ENCODE measurements at regions not wholly inside any gene's neighbourhood (a gene's known extent, or its start where the extent isn't known, plus 50 kb on each side); places are given as distances from the start of the nearest gene placed in this dataset.

DNA sequence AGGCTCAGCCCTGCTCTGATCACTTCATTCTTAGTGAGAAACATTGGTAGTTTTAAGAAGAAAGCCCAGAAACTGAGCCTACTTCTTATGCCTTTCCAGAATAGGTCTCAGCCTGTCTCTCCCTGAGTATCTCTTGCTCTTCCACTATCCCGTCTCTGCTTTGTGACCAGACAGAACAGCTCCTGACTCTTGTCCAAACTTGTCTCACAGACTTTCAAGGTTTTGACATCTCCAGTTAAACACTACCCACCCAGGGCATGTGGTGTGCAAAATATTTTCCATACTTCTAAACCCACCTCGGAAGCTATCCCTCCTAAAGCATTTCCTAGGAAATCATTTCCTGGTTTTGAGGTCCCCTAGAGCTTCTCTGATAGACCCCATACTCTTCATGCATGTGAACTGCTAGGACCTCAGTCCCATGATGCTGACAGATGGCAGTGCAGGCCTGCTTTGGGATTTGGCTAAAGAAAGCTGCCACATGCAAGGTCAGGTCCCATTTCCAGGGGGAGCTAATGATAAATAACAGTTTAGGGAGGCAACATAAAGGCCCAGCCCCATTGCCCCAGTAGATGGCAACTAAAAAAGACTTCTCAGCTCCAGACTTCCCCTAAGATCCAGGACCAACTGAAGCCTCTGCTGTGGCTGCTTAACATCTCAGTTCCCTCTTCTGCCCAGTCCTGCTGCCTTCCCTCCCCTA is 211.5 kb downstream of the MED10 start:
- Histone ChIP-seq H3K4me2 (ENCODE audit: insufficient read depth, low read length) (no peak overlapping the region), H3K27me3 (ENCODE audit: insufficient read depth, low read length, poor library complexity) (no peaks in the 10 kb centered on the region), H2AFZ (ENCODE audit: low read depth, low read length) (no peak overlapping the region), H3K4me1 (ENCODE audit: insufficient read depth, low read length) (no peaks in the 10 kb centered on the region), H3K79me2 (ENCODE audit: insufficient read depth, low read length) (no peaks in the 10 kb centered on the region), H3K36me3 (ENCODE audit: insufficient read depth, low read length) (no peaks in the 10 kb centered on the region), H4K20me1 (ENCODE audit: insufficient read depth, low read length) (no peaks in the 10 kb centered on the region), H3K9me3 (ENCODE audit: insufficient read depth, low read length, severe bottlenecking) (no peaks in the 10 kb centered on the region), H3K27ac (ENCODE audit: low read length) (no peak overlapping the region), H3K4me3 (ENCODE audit: low read depth in 1 of 2, low read length in 2 of 2) (no peak overlapping the region), H3K9ac (ENCODE audit: low read depth, low read length) (no peak overlapping the region)
- DNase-seq (no peak), ATAC-seq (ENCODE audit: insufficient read depth, low read depth) (no peak)
- TF ChIP-seq EZH2 (IDR thresholded peaks at IDR 0.05; ENCODE audit: borderline replicate concordance, low read depth, low read length, severe bottlenecking), result no peak
- TF ChIP-seq, protein P1, sequence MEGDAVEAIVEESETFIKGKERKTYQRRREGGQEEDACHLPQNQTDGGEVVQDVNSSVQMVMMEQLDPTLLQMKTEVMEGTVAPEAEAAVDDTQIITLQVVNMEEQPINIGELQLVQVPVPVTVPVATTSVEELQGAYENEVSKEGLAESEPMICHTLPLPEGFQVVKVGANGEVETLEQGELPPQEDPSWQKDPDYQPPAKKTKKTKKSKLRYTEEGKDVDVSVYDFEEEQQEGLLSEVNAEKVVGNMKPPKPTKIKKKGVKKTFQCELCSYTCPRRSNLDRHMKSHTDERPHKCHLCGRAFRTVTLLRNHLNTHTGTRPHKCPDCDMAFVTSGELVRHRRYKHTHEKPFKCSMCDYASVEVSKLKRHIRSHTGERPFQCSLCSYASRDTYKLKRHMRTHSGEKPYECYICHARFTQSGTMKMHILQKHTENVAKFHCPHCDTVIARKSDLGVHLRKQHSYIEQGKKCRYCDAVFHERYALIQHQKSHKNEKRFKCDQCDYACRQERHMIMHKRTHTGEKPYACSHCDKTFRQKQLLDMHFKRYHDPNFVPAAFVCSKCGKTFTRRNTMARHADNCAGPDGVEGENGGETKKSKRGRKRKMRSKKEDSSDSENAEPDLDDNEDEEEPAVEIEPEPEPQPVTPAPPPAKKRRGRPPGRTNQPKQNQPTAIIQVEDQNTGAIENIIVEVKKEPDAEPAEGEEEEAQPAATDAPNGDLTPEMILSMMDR (IDR thresholded peaks at IDR 0.05; ENCODE audit: borderline replicate concordance, extremely low read depth, low read length, poor library complexity, severe bottlenecking), result no peak

DNA sequence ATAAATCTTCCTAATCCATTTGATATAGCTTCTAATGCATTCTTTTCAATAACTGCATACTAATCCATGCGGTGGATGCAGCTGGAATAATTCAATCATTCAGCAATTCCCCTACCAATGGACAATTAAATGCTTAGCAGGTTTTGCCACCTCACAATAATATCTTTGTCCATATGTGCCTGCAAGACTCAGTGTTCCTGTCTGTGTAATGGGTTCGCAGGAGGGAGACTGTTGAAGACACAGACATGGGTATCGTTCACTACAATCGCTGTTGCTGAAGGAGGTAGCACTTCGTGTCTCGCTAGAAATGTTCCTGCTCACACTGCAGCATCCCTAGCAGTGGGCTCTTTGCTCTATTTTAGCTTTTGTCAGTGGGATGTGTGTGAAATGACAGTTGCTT is 214.4 kb downstream of the MED10 start:
- Histone ChIP-seq H3K9ac (ENCODE audit: low read depth, low read length) (no peak overlapping the region), H3K9me3 (ENCODE audit: insufficient read depth, low read length, severe bottlenecking) (no peaks in the 10 kb centered on the region), H4K20me1 (ENCODE audit: insufficient read depth, low read length) (no peaks in the 10 kb centered on the region), H3K79me2 (ENCODE audit: insufficient read depth, low read length) (no peaks in the 10 kb centered on the region), H3K27me3 (ENCODE audit: insufficient read depth, low read length, poor library complexity) (no peaks in the 10 kb centered on the region), H2AFZ (ENCODE audit: low read depth, low read length) (no peak overlapping the region), H3K4me1 (ENCODE audit: insufficient read depth, low read length) (no peaks in the 10 kb centered on the region), H3K36me3 (ENCODE audit: insufficient read depth, low read length) (no peaks in the 10 kb centered on the region), H3K4me3 (ENCODE audit: low read depth in 1 of 2, low read length in 2 of 2) (no peak overlapping the region), H3K4me2 (ENCODE audit: insufficient read depth, low read length) (no peak overlapping the region), H3K27ac (ENCODE audit: low read length) (no peak overlapping the region)
- ATAC-seq (ENCODE audit: insufficient read depth, low read depth), result no peak
- DNase-seq, result no peak
- TF ChIP-seq, protein P1 (IDR thresholded peaks at IDR 0.05; ENCODE audit: borderline replicate concordance, extremely low read depth, low read length, poor library complexity, severe bottlenecking), result no peak
- TF ChIP-seq EZH2 (IDR thresholded peaks at IDR 0.05; ENCODE audit: borderline replicate concordance, low read depth, low read length, severe bottlenecking), result no peak

DNA sequence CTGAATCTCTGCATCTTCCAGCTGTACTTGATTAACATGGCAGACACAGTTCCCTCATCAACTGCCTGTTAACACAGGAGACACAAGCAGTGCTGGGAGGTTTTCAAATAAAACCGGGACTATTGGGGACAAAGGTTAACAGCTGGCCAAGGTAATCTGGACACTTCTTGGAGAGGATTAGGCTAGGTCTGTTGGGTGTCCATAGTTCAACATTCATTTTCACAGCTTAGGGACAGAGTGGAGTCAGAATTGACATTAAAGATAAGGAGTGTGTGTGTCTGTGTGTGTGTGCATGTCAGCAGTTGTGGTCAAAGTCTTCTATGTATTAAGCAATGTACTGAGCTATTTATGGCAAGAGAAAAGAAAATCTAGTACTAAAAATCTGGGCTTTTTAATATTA is 216.2 kb downstream of the MED10 start:
- H3K9ac ChIP-seq (ENCODE audit: low read depth, low read length), result no peak overlapping the region
- no peak overlapping the region for H3K4me3 ChIP-seq (ENCODE audit: low read depth in 1 of 2, low read length in 2 of 2)
- no peak overlapping the region for H3K27ac ChIP-seq (ENCODE audit: low read length)
- H3K27me3 ChIP-seq (ENCODE audit: insufficient read depth, low read length, poor library complexity), result no peaks in the 10 kb centered on the region
- no peaks in the 10 kb centered on the region for H3K36me3 ChIP-seq (ENCODE audit: insufficient read depth, low read length)
- ATAC-seq (ENCODE audit: insufficient read depth, low read depth) (no peak), DNase-seq (no peak)
- H4K20me1 ChIP-seq (ENCODE audit: insufficient read depth, low read length), result no peaks in the 10 kb centered on the region
- H3K79me2 ChIP-seq (ENCODE audit: insufficient read depth, low read length), result no peaks in the 10 kb centered on the region
- H3K4me1 ChIP-seq (ENCODE audit: insufficient read depth, low read length), result no peaks in the 10 kb centered on the region
- TF ChIP-seq EZH2 (IDR thresholded peaks at IDR 0.05; ENCODE audit: borderline replicate concordance, low read depth, low read length, severe bottlenecking), result no peak
- TF ChIP-seq, protein P1 (IDR thresholded peaks at IDR 0.05; ENCODE audit: borderline replicate concordance, extremely low read depth, low read length, poor library complexity, severe bottlenecking), result no peak
- H2AFZ ChIP-seq (ENCODE audit: low read depth, low read length), result no peak overlapping the region
- no peaks in the 10 kb centered on the region for H3K9me3 ChIP-seq (ENCODE audit: insufficient read depth, low read length, severe bottlenecking)
- H3K4me2 ChIP-seq (ENCODE audit: insufficient read depth, low read length), result no peak overlapping the region
